Naive B cell (primary cell): ENCODE measurements at regions not wholly inside any gene's neighbourhood (a gene's known extent, or its start where the extent isn't known, plus 50 kb on each side); places are given as distances from the start of the nearest gene placed in this dataset.
"Not testable (repeated sequence)": the region's sequence is repeated elsewhere in the genome, so short reads cannot be mapped to it uniquely, and the experiment has no call there.

ENCODE experiments used
- ATAC-seq, 2 donors: fragments of 150-1000 bp; cut with Tn5 transposase; 2 replicates each; pipeline ENCODE4 v1.10.0; 2021; ENCODE audit warnings: low read depth in 2 of 2, mild to moderate bottlenecking in 2 of 2, moderate library complexity in 2 of 2
- DNase-seq: peaks from one replicate; pipeline ENCODE4 v3.0.0; 2022
- H3K27ac Mint-ChIP-seq, 6 donors: one replicate each; pipeline ENCODE4 v1.8.0; 2020 to 2022; ENCODE audit warnings: mild to moderate bottlenecking in 6 of 6, mixed read lengths in 6 of 6, moderate library complexity in 5 of 6, inconsistent platforms in 2 of 6
- H3K27me3 Mint-ChIP-seq, 3 donors: one replicate each; pipeline ENCODE4 v1.8.0; 2021 to 2022; ENCODE audit warnings: mixed read lengths in 3 of 3, mild to moderate bottlenecking in 1 of 3
- H3K36me3 Mint-ChIP-seq, 2 donors: one replicate each; pipeline ENCODE4 v1.8.0; 2020 to 2022; ENCODE audit warnings: mixed read lengths in 2 of 2, inconsistent platforms in 1 of 2, mild to moderate bottlenecking in 1 of 2
- H3K4me1 Mint-ChIP-seq, 3 donors: one replicate each; pipeline ENCODE4 v1.8.0; 2020 to 2022; ENCODE audit warnings: mixed read lengths in 3 of 3, inconsistent platforms in 1 of 3, mild to moderate bottlenecking in 1 of 3, moderate library complexity in 1 of 3
- H3K4me3 Mint-ChIP-seq, 8 donors: one replicate each; pipeline ENCODE4 v1.8.0; 2020 to 2022; ENCODE audit warnings: mild to moderate bottlenecking in 8 of 8, mixed read lengths in 8 of 8, moderate library complexity in 8 of 8, inconsistent platforms in 2 of 8
- H3K9me3 Mint-ChIP-seq, 7 donors: one replicate each; pipeline ENCODE4 v1.8.0; 2020 to 2022; ENCODE audit warnings: mixed read lengths in 7 of 7, mild to moderate bottlenecking in 5 of 7, inconsistent platforms in 2 of 7, moderate library complexity in 1 of 7

GRCh38 chr6:134632982-134633940 is 315.3 kb upstream of the SGK1 start:
- ATAC-seq = not testable (repeated sequence)

DNA sequence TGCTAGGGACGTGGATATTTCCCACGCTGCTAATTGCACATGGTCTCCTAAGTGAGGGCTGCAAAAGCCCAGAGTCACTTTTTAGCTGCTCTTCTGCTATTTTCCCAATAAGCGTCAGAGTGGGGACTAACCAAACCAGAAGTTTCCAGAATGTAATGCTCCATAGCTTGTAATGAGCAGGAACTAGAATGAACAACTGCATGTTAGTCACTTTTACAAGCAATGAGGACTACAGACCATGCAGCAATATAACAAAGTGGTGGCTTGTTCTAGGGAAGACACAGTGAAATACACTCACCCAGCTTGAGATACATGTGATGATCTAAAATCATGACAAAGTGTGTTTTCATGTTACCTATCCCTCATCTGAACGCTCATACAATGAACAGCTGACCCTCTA is 314.1 kb upstream of the SGK1 start:
- no peak for ATAC-seq
- H3K4me1 Mint-ChIP-seq = peaks cover 25 to 31% (median 29%) of the 10 kb centered on the region in 3 donors
- DNase-seq = no peak
- H3K36me3 Mint-ChIP-seq = no peaks in the 10 kb centered on the region
- H3K4me3 Mint-ChIP-seq = no peak overlapping the region
- peaks cover 0 to 6% (median 4%) of the 10 kb centered on the region in 3 donors for H3K27me3 Mint-ChIP-seq
- peaks cover 0 to 4% (median 0%) of the 10 kb centered on the region in 7 donors for H3K9me3 Mint-ChIP-seq
- H3K27ac Mint-ChIP-seq = no peak overlapping the region

More at GRCh38 chr6:134632982-134633940, 315.3 kb upstream of the SGK1 start:
- not testable (repeated sequence) for H3K27me3 Mint-ChIP-seq, H3K36me3 Mint-ChIP-seq, H3K9me3 Mint-ChIP-seq
- peak; percentile 8 for DNase-seq
- peak overlapping the region in 7 of 8 donors; percentile 16 to 88 (median 71) for H3K4me3 Mint-ChIP-seq
- peaks cover 25 to 37% (median 35%) of the 10 kb centered on the region in 3 donors for H3K4me1 Mint-ChIP-seq
- peak overlapping the region in 2 of 6 donors; percentile 4 to 85 for H3K27ac Mint-ChIP-seq

DNA sequence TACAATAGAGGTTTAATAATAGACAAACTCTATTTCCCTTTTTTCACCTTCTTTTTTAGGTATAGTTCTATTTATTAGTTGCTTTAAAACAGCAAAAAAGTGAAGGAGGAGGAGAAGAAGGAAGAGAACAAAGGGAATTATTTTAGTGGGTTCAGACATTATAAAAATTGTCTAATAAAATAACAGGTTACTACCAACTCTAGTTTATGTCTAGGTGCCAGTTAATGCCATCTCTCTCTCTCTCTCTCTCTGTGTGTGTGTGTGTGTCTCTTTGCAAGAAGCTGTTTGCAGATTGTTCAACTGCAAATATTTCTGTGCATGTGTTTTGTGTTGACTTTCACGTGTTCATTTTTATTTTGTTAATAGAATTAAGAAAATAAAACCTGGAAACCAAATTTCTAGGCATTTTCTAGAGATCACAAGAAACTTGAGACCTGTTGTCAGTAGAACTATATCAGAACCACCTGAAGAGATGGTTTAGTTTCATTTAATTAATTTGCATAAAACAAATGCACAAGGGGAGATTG is 313.5 kb upstream of the SGK1 start:
- no peak for DNase-seq
- peaks cover 23 to 29% (median 28%) of the 10 kb centered on the region in 3 donors for H3K4me1 Mint-ChIP-seq
- H3K4me3 Mint-ChIP-seq = no peak overlapping the region
- ATAC-seq = no peak
- peak overlapping the region in 2 of 6 donors; percentile 54 to 77 for H3K27ac Mint-ChIP-seq
- H3K27me3 Mint-ChIP-seq = peaks cover 0 to 6% (median 4%) of the 10 kb centered on the region in 3 donors
- H3K36me3 Mint-ChIP-seq = no peaks in the 10 kb centered on the region
- peaks cover 0 to 4% (median 0%) of the 10 kb centered on the region in 7 donors for H3K9me3 Mint-ChIP-seq

DNA sequence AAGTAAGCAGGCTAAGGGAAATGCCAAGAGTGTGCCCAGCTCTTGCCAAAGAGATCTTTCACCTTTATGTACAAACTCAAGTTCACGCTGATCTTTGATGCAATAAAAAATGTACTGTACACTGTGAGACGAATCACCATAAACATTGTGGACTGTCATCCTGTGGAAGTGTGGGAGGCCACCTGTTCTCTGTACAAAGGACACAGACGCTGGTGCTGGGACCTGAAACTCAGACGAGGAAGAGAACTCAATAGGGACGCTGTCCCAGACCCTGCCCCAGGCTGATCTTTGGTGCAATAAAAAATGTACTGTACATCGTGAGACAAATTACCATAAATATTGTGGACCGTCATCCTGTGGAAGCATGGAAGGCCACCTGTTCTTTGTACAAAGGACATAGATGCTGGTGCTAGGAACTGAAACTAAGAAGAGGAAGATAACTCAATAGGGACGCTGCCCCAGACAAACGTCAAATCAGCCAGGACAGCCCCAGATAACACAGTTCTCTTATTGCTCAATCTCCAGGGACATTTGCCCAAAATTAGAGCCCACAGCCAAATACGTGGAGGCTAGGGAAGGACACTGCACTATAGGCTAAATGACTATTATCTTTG is 312.7 kb upstream of the SGK1 start:
- H3K27ac Mint-ChIP-seq = peak overlapping the region in 4 of 6 donors; percentile 29 to 88 (median 71)
- DNase-seq (peak; percentile 58), ATAC-seq (peak; percentile 98 to 99)
- H3K36me3 Mint-ChIP-seq = no peaks in the 10 kb centered on the region
- peaks cover 0 to 4% (median 0%) of the 10 kb centered on the region in 7 donors for H3K9me3 Mint-ChIP-seq
- H3K27me3 Mint-ChIP-seq = peaks cover 0 to 6% (median 4%) of the 10 kb centered on the region in 3 donors
- peak overlapping the region in 2 of 8 donors; percentile 4 to 22 for H3K4me3 Mint-ChIP-seq
- peaks cover 19 to 25% (median 24%) of the 10 kb centered on the region in 3 donors for H3K4me1 Mint-ChIP-seq

GRCh38 chr6:134628154-134628553 is 310.2 kb upstream of the SGK1 start:
- Mint-ChIP-seq H3K9me3 (peaks cover 0 to 3% (median 0%) of the 10 kb centered on the region in 7 donors), H3K4me1 (peaks cover 19 to 23% (median 22%) of the 10 kb centered on the region in 3 donors), H3K27ac (no peak overlapping the region), H3K36me3 (no peaks in the 10 kb centered on the region), H3K27me3 (peaks cover 0 to 4% (median 4%) of the 10 kb centered on the region in 3 donors), H3K4me3 (no peak overlapping the region)
- ATAC-seq = no peak
- DNase-seq = no peak

DNA sequence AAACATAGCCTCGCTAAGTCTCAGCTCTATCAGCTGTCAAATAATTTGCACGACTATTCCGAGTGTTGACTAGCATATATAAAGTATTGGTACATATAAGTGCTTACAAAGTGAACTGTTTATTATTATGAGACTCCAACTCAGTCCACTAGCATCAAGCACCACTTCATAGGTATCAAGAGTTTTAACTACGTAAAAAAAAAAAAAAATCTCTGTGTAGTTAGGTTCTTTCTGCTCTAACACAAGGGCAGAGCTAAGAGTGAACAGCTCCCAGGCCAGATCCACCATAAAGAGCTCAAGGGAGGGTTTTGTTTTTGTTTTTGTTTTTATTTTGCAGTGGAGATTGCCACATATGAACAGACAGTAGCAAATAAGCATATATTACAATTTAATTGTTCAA is 309.8 kb upstream of the SGK1 start:
- no peaks in the 10 kb centered on the region for H3K36me3 Mint-ChIP-seq
- H3K27me3 Mint-ChIP-seq = no peaks in the 10 kb centered on the region
- ATAC-seq (no peak), DNase-seq (no peak)
- peaks cover 17 to 19% (median 17%) of the 10 kb centered on the region in 3 donors for H3K4me1 Mint-ChIP-seq
- H3K27ac Mint-ChIP-seq = no peak overlapping the region
- H3K9me3 Mint-ChIP-seq = no peaks in the 10 kb centered on the region
- no peak overlapping the region for H3K4me3 Mint-ChIP-seq

- no peaks in the 10 kb centered on the region for H3K9me3 Mint-ChIP-seq
- DNase-seq (no peak), ATAC-seq (no peak)
- no peak overlapping the region for H3K27ac Mint-ChIP-seq
- no peak overlapping the region for H3K4me3 Mint-ChIP-seq
- peaks cover 14 to 16% (median 15%) of the 10 kb centered on the region in 3 donors for H3K4me1 Mint-ChIP-seq
- no peaks in the 10 kb centered on the region for H3K27me3 Mint-ChIP-seq
- no peaks in the 10 kb centered on the region for H3K36me3 Mint-ChIP-seq
These were observed 308.7 kb upstream of the SGK1 start for GRCh38 chr6:134626589-134626988.

DNA sequence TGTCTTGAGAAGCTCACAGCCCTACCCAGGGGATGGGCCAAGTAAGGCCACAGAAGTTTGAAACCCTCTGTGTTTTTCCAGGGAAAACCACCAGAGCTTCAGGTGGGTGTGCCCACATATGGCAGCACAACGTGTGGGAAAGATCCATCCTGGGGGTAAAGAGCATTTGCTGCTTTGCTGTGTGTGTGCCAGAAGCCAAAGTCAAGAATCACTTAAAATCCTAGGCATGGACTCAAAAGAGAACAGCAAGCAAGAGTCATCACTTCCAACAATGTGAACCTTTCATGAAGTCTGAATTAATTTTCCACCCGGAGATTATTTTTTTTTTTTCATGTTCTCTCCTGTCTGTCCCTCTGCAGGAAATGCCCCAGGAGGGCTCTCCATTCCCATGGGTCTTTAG is 308.2 kb upstream of the SGK1 start:
- H3K27ac Mint-ChIP-seq = no peak overlapping the region
- H3K4me3 Mint-ChIP-seq = no peak overlapping the region
- ATAC-seq (no peak), DNase-seq (no peak)
- peaks cover 9 to 12% (median 10%) of the 10 kb centered on the region in 3 donors for H3K4me1 Mint-ChIP-seq
- no peaks in the 10 kb centered on the region for H3K9me3 Mint-ChIP-seq
- H3K27me3 Mint-ChIP-seq = no peaks in the 10 kb centered on the region
- H3K36me3 Mint-ChIP-seq = no peaks in the 10 kb centered on the region

DNA sequence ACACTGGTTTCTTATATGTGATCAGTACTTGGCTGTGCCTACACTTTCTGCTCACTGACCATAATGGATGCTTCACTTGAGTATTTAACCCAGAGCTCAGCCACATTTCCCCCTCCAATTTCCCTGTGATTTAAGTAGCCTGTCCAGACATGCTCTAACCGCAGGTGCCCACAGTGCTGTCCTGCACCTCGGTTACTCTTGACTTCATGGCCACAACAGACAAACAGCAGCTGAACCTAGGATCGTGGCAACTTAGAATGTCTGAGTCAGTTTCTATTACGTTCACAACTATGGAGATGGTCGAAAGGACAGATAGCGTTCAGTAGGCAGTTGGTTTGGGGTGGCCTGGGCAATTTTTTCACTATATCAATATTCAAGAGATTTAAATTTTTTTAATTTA is 306.9 kb upstream of the SGK1 start:
- H3K27ac Mint-ChIP-seq = peak overlapping the region in 1 of 6 donors; percentile 53
- no peaks in the 10 kb centered on the region for H3K4me1 Mint-ChIP-seq
- no peaks in the 10 kb centered on the region for H3K36me3 Mint-ChIP-seq
- no peak for DNase-seq
- ATAC-seq = no peak
- H3K9me3 Mint-ChIP-seq = no peaks in the 10 kb centered on the region
- no peak overlapping the region for H3K4me3 Mint-ChIP-seq
- no peaks in the 10 kb centered on the region for H3K27me3 Mint-ChIP-seq

DNA sequence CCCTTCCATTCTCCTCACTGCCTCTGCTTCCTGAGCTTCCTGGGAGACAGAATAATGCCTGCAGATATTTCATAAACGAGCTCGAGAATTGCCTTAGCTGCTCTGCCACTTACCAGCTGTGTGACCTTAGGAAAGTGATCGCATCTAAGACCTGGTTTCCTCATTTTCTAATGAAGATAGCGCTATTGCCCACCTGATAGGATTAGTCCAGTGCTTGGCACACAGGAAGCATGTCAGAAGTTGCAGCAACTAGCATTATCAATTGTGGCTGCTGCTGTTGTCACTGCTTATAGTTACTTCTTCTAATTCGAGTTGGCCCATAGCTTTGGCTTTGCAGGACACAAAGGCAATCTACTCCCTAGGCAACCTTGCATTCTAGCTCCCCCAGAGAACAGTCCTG is 305.5 kb upstream of the SGK1 start:
- ATAC-seq (no peak), DNase-seq (no peak)
- peak overlapping the region in 1 of 6 donors; percentile 82 for H3K27ac Mint-ChIP-seq
- peaks cover 6% of the 10 kb centered on the region in 3 donors for H3K4me1 Mint-ChIP-seq
- no peaks in the 10 kb centered on the region for H3K9me3 Mint-ChIP-seq
- peaks cover 0 to 10% (median 8%) of the 10 kb centered on the region in 3 donors for H3K27me3 Mint-ChIP-seq
- no peaks in the 10 kb centered on the region for H3K36me3 Mint-ChIP-seq
- no peak overlapping the region for H3K4me3 Mint-ChIP-seq

GRCh38 chr6:134622382-134623173 is 304.7 kb upstream of the SGK1 start:
- Mint-ChIP-seq H3K27ac (no peak overlapping the region), H3K36me3 (no peaks in the 10 kb centered on the region), H3K4me1 (peaks cover 6% of the 10 kb centered on the region in 3 donors), H3K4me3 (no peak overlapping the region), H3K27me3 (peaks cover 0 to 10% (median 8%) of the 10 kb centered on the region in 3 donors), H3K9me3 (no peaks in the 10 kb centered on the region)
- DNase-seq = no peak
- no peak for ATAC-seq

DNA sequence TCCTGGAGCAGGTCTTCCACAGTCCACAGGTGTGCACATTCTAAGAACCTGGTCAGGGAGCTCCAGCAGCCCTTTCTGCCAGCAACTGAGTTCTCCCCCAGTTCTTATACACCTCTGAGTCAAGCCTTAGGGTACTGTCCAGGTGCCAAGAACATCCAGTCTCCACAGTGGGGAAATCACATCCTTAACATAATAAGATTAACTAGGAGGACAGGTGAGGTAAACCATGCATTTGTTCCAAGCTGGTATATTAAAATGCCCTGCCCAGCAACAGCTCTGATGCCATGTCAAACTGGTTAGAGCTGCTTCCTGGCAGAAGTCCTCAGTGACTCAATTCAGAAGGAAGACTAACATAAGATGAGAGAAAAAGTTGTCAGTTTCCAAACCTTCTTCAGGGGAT is 303.9 kb upstream of the SGK1 start:
- H3K27ac Mint-ChIP-seq = peak overlapping the region in 1 of 6 donors; percentile 15
- ATAC-seq (no peak), DNase-seq (no peak)

GRCh38 chr6:134619789-134620188 is 301.9 kb upstream of the SGK1 start:
- DNase-seq (no peak), ATAC-seq (no peak)
- Mint-ChIP-seq H3K4me3 (no peak overlapping the region), H3K27ac (no peak overlapping the region), H3K9me3 (no peaks in the 10 kb centered on the region), H3K27me3 (peaks cover 0 to 10% (median 10%) of the 10 kb centered on the region in 3 donors), H3K4me1 (peaks cover 6% of the 10 kb centered on the region in 3 donors), H3K36me3 (no peaks in the 10 kb centered on the region)

More for the DNA sequence above, 303.9 kb upstream of the SGK1 start:
- Mint-ChIP-seq H3K4me1 (peaks cover 6% of the 10 kb centered on the region in 3 donors), H3K36me3 (no peaks in the 10 kb centered on the region), H3K9me3 (no peaks in the 10 kb centered on the region), H3K4me3 (no peak overlapping the region), H3K27me3 (peaks cover 0 to 10% (median 8%) of the 10 kb centered on the region in 3 donors)
